ENCODE measurements at regions not wholly inside any gene's neighbourhood (a gene's known extent, or its start where the extent isn't known, plus 50 kb on each side); places are given as distances from the start of the nearest gene placed in this dataset.

- Histone ChIP-seq H3K27me3 (ENCODE audit: control insufficient read depth in 2 of 2, insufficient read depth in 2 of 2, low read length in 2 of 2) (no peaks in the 10 kb centered on the region), H3K4me1 (ENCODE audit: control insufficient read depth in 1 of 2, insufficient read depth in 2 of 2, low read length in 2 of 2) (no peaks in the 10 kb centered on the region), H4K20me1 (ENCODE audit: insufficient read depth, low read length) (no peaks in the 10 kb centered on the region), H3K9me3 (replicated peaks in 1 of 2; ENCODE audit: control insufficient read depth in 1 of 2, insufficient read depth in 1 of 2, low read length in 2 of 2) (no peaks in the 10 kb centered on the region), H3K9ac (ENCODE audit: insufficient read depth, low read length, poor library complexity, severe bottlenecking) (no peak overlapping the region), H2AFZ (ENCODE audit: insufficient read depth, low read depth, low read length, poor library complexity, severe bottlenecking) (no peak overlapping the region), H3K4me2 (replicated peaks; ENCODE audit: extremely low read depth, low read length, poor library complexity, severe bottlenecking) (no peak overlapping the region), H3K36me3 (replicated peaks in 1 of 2; ENCODE audit: control insufficient read depth in 1 of 2, insufficient read depth in 2 of 2, low read length in 2 of 2) (no peaks in the 10 kb centered on the region), H3K79me2 (ENCODE audit: insufficient read depth, low read length) (no peaks in the 10 kb centered on the region), H3K27ac (ENCODE audit: low read depth in 1 of 2, low read length in 2 of 2) (no peak overlapping the region), H3K4me3 (replicated peaks in 1 of 3; ENCODE audit: low read depth in 2 of 3, low read length in 3 of 3) (no peak overlapping the region)
- DNase-seq = no peak
- WGBS (ENCODE audit: insufficient coverage) = no CpG with 5 or more reads among the region's 5 CpGs
- no peak for TF ChIP-seq CTCF (IDR thresholded peaks at IDR 0.05)
- Mint-ChIP-seq H3K4me3 (no peak overlapping the region), H3K36me3 (no peaks in the 10 kb centered on the region), H3K9me3 (peaks cover 0 to 3% (median 0%) of the 10 kb centered on the region in 7 donors), H3K4me1 (no peaks in the 10 kb centered on the region), H3K27ac (no peak overlapping the region), H3K27me3 (ENCODE audit: low read depth in 3 of 3) (peaks cover 0 to 2% (median 0%) of the 10 kb centered on the region in 3 donors)
- intact Hi-C loops (cut with micrococcal nuclease) = no loop called here
Observed at GRCh38 chr4:64588507-64588906, 179.3 kb upstream of the TECRL start.

- Histone ChIP-seq H3K4me1 (ENCODE audit: control insufficient read depth in 1 of 2, insufficient read depth in 2 of 2, low read length in 2 of 2) (no peaks in the 10 kb centered on the region), H3K36me3 (replicated peaks in 1 of 2; ENCODE audit: control insufficient read depth in 1 of 2, insufficient read depth in 2 of 2, low read length in 2 of 2) (no peaks in the 10 kb centered on the region), H3K9ac (ENCODE audit: insufficient read depth, low read length, poor library complexity, severe bottlenecking) (no peak overlapping the region), H3K79me2 (ENCODE audit: insufficient read depth, low read length) (no peaks in the 10 kb centered on the region), H3K27me3 (ENCODE audit: control insufficient read depth in 2 of 2, insufficient read depth in 2 of 2, low read length in 2 of 2) (no peaks in the 10 kb centered on the region), H3K9me3 (replicated peaks in 1 of 2; ENCODE audit: control insufficient read depth in 1 of 2, insufficient read depth in 1 of 2, low read length in 2 of 2) (no peaks in the 10 kb centered on the region), H2AFZ (ENCODE audit: insufficient read depth, low read depth, low read length, poor library complexity, severe bottlenecking) (no peak overlapping the region), H3K27ac (ENCODE audit: low read depth in 1 of 2, low read length in 2 of 2) (no peak overlapping the region), H3K4me3 (replicated peaks in 1 of 3; ENCODE audit: low read depth in 2 of 3, low read length in 3 of 3) (no peak overlapping the region), H3K4me2 (replicated peaks; ENCODE audit: extremely low read depth, low read length, poor library complexity, severe bottlenecking) (no peak overlapping the region), H4K20me1 (ENCODE audit: insufficient read depth, low read length) (no peaks in the 10 kb centered on the region)
- intact Hi-C loops (cut with micrococcal nuclease) = no loop called here
- no CpG with 5 or more reads among the region's 6 CpGs for WGBS (ENCODE audit: insufficient coverage)
- peak in 1 of 3 donors; percentile 6 for DNase-seq
- H3K27ac Mint-ChIP-seq = no peak overlapping the region
- H3K27me3 Mint-ChIP-seq (ENCODE audit: low read depth in 3 of 3) = peaks cover 0 to 2% (median 0%) of the 10 kb centered on the region in 3 donors
- H3K36me3 Mint-ChIP-seq = no peaks in the 10 kb centered on the region
- H3K9me3 Mint-ChIP-seq = peaks cover 0 to 2% (median 0%) of the 10 kb centered on the region in 7 donors
- no peaks in the 10 kb centered on the region for H3K4me1 Mint-ChIP-seq
- H3K4me3 Mint-ChIP-seq = no peak overlapping the region
- TF ChIP-seq CTCF (IDR thresholded peaks at IDR 0.05) = peak; percentile 80
Observed at GRCh38 chr4:64584981-64585557, 175.8 kb upstream of the TECRL start.

Data from CD14-positive monocyte (primary cell).